NCI-H1417 treated with DMSO at 0.1 percent for 48 hours (cell line): ENCODE measurements at regions not wholly inside any gene's neighbourhood (a gene's known extent, or its start where the extent isn't known, plus 50 kb on each side); places are given as distances from the start of the nearest gene placed in this dataset.

Experiments used
- DNase-seq: peaks from one replicate; lab custom pipeline; 2025; lab: John Stamatoyannopoulos, UW

DNA sequence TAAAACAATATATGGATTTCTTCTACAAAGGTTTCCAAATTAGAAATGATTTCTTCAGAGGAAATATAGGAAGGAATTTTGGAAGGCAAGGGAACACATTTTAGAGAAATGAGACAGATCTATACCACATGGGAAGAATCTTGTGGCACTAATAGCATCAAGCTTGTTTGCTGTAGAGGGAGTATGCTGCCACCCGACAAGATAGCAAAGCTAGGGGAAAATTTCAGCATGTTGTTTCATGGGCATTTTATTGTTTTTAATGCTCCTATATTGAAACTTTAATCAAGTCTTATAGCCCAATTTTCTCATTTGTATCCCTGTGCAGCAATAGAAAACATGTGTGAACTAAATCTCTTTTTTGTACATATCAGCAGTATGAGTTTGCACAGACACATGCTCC lies 551.7 kb upstream of the INTU start:
- no peak for DNase-seq

DNA sequence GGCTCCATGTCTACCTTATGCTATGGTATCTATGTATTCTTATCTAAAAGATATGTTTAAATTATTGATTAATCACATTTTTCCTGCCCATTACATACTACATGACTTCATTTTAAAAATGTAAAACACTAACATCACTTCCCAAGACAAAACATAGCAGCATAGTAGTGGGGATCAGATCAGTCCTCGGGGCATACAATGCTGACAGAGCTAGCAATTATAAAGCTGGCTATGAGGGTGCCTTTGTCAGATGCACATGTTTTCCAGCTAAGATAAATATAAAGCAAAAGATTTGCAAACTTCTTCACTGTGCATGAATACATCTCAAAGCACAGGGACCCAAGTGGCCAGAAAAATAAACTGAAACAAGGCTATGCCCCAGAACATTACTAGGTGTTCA lies 549.8 kb upstream of the INTU start:
- DNase-seq: no peak

DNA sequence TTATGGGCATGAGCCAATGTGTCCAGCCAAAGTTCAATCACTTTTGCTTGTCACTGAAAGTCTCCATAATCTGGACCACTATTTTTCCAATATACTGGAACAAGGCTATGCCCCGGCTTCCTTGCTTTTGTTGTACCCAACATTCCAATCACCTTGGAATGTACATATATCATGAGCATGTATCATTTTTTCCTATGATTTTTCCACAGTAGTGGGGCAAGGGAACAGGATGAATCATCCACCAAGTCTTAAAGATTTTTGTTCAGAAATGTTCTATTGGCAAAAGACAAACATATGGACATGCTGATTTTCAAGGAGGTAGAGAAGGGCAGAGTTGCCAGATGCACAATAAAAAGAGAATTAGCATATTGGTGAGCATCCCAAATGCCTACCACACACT lies 548.1 kb upstream of the INTU start:
- no peak for DNase-seq

DNA sequence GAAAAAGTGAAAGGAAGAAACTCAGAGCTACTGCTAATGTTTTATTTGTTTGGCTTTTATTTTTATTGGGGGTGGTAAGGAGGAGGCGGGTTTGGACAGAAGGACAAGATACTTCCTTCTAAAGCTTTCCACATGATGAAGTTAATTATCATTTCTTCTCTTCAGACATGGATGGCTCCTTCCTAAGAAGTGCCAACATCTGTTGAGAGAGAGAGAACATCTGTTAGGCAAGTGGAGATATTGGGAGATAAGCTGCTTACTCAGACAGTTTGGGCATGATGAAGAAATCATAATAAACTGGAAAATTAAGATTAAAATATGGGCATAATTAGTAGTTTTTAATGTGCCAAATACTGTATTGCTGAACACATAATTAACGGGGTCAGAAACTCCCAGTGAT lies 535.7 kb upstream of the INTU start:
- no peak for DNase-seq

DNA sequence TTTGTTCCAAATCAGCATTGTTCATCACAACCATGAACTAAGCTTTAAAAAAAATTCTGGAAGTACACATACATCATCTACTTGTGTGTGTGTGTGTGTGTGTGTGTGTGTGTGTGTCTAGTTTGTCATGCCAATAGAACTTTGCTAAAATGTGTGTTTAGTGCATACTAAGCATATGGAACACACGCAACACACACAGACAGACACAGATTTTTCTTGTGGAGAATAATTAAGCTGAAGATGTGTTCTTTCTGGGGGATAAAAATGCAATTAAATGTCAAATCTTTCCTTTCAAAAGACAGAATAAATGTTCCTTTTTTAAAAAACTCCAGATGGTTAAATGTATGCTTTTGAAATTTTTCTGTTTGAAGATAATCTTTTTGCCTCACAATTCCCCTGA lies 530.4 kb upstream of the INTU start:
- no peak for DNase-seq

DNA sequence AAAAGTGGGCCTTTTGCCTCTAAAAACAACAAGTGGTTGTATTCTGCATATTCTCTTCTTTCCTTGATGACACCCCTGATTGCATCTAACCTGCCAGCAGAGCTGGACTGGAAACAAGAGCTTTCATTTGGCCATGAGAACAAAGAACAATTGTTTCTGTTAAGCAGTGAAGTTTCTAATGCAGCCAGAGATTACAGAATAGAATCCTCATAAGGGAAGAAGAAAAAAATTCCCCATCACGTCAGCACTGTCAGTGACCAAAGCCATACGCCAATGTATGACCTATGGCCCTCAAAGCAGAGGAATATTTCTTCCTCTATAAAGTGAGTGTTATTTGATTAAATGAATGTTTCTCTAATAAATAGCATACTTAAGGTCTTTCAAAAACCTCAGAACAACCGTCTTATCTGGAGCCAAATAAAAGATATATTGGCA lies 529.1 kb upstream of the INTU start:
- no peak for DNase-seq

DNA sequence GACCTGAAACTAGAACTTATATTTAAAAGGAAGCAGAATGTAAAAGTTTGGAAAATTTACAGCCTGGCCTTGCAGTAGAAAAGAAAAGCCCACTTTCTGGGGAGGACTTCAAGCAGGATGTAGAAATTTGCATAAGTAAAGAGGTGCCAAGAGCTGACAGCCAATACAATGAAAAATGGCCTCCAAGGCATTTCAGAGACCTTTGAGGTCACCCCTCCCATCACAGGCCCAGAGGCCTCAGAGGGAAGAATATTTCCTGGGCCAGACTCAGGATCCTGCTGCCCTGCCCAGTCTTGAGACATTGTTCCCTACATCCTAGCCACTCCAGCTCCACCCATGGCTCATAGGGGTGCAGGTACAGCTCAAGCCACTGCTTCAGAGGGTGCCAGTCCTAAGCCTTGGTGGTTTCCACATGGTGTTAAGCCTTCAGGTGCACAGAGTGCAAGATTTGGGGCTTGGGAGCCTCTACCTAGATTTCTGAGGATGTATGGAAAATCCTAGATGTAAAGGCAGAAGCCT lies 518.9 kb upstream of the INTU start:
- DNase-seq: no peak

DNA sequence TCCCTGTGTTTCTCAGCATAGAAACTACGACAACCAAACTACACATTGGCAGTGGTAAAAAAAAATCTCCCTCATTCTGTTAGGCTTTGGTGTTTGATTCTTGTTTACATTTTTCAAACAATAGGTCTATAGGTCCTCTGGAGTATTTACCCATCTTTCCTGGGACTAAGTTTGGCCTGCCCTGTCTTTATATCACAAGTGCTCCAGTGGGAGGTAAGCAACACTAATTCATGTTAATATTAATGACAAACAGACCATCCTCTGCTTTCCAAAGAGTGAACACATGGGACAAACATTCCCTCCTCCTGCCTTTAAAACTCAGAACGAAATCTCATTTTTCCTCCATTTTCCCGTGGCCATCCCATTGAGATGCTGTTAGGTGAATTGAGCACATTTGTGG lies 514.1 kb upstream of the INTU start:
- no peak for DNase-seq

DNA sequence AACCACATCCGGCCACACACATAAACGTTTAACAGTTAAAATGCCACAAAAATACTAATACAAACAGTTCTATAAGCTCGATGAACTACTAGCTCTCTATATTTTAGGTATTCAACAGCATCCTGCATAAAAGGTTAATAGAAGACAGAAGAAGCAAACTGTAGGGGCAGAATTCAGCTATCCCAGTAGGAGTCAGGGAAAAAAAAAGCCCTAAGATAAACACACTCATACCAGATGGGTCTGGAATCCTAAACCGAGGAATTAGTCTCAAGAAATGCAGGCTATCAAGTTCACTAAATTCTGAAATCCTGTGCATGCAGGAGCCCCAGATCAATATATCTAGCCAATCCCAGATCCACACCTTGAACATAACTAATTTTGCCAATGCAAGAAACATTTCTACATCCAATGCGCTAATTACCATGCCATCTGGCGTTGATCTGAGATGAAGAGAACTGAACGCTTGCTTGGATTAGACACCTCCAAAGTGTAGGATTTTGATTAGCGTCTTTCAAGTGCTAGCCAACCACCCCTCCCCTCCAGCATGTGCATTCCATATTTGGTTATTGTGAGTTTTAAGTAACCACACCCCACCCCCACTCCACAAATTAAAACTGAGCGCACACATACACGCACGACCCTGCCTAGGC lies 512.2 kb upstream of the INTU start:
- no peak for DNase-seq

DNA sequence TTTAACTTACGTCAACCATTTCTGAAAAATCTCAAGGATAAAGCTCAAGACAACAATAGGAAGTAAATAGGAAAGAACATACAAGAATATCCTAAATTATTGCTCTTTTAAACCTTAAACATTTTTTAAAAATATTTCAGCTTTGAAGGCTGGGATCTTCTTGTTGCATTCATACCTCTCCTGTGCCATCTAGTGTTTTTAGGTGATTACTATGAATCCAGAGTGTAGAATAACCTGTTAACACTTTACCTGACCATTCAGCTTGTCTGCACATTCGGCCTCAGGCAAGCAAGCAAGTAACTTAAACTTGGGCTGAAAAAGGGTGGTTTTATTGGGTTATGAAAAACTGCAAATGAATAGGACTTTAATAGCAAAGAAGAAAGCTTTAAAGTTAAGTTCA lies 507.8 kb upstream of the INTU start:
- no peak for DNase-seq

DNA sequence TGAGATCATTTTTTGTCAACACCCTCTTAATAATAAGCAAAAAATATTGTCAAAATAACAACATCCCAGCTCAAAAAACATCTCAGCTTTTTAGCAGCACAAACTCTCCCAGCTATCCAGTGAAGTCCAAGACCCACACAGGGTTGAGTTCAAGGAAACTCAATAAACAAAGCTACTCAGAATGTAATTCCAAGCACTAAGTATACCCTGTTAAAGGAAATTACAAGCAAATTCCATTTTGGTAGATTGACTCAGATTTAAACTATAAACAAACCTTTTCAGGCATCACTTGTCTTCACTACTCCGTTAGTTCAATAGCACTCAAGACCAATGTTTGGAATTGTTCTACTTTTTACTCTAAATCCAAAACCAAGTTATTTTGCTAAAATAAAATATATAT lies 506.0 kb upstream of the INTU start:
- no peak for DNase-seq

DNA sequence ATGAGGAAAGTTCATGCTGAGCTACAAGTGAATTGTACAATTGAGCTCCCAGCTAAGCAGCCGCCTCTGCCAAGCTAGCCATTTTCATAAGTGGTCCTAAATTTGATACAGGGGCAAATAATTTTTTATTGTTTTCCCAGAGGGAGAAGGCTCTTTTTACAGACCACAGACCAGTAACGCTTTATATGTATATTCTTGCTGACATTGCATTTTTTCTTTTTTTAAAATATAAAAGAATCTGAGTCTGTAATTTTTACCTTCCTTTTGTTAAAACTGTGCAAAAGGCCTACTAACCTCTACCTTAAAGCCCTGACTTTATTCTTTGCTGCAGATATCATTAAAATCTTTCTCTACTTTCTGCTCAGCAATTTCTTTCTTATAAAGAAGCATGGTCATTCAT lies 501.2 kb upstream of the INTU start:
- DNase-seq: no peak

DNA sequence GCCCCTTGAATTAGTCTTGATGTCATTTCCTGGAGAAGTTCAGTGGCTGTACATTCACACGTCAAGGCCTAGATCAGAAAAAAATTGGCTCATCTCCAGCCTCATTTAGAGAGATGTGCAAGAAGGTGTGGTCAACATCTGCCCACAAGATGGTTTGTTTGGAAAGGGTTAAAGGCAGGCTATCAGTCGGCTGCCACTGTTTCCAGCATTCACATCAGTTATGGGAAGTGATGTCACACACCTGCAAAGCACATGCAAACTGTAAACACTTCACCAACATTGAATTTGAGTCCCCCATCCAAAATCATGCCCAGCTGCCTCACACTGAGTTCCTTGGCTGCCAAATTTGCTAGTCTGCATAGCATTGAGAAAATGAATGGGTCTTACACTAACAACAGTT lies 498.3 kb upstream of the INTU start:
- no peak for DNase-seq

DNA sequence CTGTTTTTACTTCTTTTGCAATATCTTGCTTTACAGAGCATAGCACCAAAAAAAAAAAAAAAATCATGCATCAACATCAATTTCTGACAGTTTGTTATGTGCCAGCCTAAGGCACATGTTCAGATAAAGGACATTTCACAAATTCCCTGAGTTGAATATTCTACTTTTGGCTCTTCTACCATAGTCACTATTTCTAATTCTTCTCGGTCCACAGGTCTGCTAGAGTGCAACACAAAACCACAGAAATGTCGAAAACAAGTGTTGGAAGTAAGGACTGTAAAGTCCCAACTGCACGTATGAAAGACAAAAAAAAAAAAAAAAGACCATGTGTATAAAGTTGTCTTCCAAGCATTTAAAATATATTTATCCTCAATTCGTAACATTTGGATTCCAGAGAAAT lies 494.2 kb upstream of the INTU start:
- DNase-seq: no peak

DNA sequence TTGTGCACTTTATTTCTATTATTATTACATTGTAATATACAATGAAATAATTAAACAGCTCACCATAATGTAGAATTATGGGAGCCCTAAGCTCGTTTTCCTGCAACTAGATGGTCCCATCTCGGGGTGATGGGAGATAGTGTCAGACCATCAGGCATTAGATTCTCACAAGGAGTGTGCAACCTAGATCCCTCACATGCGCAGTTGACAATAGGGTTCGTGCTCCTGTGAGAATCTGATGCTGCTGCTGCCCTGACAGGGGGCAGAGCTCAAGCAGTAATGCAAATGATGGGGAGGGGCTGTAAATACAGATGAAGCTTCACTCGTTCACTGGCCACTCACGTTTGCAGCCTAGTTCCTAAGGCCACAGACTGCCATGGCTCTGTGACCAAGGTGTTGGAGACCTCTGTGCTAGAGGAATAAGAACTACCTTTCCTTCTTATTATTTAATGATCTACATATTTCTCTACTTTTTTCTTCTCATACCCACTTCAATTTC lies 492.9 kb upstream of the INTU start:
- DNase-seq: no peak

DNA sequence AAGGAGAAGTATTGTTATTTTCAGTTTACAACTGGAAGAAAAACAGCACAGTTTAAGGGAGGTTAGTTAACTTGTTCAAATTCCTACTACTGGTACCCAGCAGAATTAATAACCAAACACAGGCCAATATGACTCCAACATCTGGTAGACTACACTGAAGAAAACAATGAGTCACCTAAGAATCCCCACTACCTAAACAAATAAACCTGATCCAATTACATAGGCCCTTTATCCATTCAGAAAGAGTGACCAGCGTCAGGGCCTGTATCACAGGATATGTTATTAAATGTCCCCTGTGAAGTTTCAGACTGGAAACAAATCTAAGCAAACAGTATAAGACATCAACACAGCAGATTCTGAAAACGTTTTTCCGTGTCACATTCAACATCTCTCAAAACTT lies 492.5 kb upstream of the INTU start:
- no peak for DNase-seq

DNA sequence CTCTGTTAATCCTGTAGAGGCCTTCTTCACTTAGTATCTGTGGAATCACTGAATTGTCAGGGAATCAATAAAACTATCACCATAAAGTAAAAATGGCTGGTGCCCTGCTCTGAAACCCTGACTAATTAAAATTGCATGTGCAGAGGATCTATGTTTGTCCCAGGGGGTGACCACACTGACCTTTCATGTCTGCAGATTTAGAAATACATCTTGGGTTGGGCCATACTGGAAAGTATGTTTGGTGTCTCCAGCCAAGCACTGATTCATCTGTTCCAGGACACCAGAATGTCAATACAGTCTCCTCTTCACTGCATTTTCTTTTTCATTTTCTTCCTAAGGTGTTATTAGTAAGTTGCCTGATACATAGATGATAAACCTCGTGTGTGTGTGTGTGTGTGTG lies 490.9 kb upstream of the INTU start:
- DNase-seq: no peak

DNA sequence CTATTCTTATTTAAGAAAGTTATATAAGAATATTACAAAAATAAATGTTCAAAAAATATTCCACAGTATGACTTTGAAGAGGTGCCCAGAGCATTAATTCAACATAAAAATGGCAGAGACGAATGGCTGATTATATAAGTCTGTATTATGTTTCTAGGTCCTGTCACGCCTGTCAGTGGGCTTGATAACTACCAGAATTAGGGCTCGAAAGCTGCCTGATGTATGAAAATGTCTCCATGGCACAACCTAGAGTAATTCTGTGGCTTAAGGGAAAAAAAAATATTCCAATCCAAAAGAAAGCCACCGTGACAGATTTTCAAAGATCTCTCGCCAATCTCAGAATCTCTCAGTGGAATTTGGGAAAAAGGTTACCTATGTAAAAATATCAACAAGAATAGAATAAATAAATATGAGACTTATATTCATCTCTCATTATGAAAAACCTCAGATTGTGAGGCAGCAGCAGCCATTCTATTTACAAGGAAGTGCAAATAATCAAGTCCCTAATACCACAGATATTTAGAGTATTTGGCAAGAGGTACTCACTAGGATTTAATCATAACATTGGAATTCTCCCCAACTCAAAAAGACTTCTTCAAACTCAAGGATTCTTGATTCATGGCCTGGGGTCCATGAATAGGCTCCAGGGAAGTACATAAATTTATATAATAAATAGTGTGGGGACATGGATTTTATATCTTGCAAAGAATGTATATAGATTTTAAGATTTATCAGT lies 489.1 kb upstream of the INTU start:
- no peak for DNase-seq

DNA sequence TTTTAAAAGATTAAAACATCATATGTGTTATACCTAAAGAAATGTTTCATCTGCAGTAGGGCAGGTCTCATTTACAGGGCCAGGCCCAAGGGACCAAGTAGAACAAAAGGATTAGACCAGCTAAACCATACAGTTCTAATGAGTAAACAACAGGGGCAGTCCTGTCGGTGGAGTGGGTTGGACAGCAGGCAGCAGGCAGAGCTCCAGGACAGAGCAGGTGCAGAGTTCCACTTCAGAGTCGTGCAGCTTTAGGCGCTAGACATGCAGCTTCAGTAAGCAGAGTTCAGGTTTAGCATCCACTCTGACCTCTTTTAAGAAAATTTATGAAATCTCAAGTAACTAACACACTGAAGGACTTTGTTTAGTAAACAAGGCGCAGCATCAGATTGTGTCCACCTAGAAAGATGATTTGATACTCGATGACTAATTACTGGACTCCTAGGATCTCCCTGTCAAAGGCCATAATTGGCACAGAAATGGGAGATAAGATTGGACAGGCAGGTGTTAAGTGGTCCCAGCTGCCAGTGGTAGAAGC lies 487.7 kb upstream of the INTU start:
- DNase-seq: peak; percentile 56

DNA sequence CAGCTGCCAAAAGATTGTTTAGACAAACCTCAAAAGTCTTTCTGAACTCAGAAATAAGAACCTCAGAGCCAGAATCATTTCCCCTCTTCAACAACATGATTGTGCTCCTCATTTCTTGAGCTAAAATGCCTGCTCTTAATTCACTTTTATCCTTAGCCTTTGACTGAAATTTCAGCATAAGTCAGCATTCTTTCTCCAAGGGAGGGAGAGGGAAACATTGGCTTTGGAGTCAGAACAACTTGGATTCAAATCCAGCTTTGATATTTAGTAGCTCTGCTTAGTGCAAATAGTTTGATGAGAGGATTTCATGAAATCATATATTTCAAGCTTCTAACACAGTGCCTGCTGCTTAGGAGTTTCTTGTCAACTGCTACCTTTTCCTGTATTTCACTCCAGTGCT lies 484.6 kb upstream of the INTU start:
- no peak for DNase-seq

DNA sequence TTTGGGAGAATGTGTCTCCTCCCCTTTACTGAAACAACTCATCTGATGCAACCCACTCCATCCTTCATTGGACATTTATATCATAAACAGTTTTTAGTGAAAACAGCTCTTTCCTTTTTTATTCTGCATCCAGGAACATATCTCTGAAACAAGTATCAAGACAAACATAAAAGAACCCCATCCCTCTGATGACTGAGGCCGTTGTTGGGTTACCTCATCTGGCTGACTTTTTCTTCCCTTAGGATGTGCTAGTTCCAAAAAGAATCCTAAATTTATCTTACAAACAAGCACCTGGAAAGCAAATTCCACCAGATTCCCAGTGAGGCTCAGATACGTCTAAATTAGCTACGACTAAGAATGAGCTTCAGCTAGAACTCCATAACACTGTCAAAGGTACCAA lies 483.7 kb upstream of the INTU start:
- no peak for DNase-seq

DNA sequence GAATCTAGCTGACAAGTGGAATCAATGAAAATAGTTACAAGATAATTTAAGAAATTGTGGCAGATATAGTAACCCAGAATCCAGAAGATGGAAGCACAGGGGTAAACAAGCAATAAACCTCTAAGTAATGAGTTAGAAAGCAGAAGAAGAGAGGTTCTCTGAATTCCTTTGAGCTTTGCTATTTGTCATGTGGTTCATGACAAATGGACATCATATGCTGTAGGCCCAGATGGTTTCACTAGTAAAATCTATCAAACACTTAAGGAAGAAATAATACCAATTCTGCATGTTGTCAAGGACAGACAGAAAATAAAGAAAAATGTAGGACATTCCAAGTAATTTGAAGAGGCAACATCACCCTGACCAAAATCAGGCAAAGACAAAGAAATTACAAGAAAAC lies 480.8 kb upstream of the INTU start:
- DNase-seq: no peak

DNA sequence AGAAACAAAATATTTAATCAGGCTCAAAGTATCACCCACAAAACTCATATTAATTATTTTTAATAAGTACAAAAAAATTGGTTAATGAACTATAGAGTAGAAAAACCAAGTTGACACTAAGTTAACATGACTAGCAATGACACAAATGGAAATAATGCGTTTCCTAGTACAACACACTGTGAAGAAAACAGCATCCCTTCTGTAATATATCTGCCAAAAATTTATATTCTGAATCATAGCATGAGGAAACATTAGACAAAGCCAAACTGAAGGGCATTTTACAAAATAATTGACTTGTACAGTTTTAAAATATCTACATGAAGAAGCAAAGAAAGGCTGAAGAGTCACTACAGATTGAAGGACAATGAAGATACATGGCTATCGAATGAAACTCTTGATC lies 477.6 kb upstream of the INTU start:
- DNase-seq: no peak
